BE2C (cell line): ENCODE measurements at regions not wholly inside any gene's neighbourhood (a gene's known extent, or its start where the extent isn't known, plus 50 kb on each side); places are given as distances from the start of the nearest gene placed in this dataset.

ENCODE experiments used
- DNase-seq: peaks from one replicate; pipeline ENCODE4 v3.0.0-alpha.2; 2020
- H3K27me3 ChIP-seq: fragments of 250-450 bp; sonication (Bioruptor Pico); 2 replicates; pipeline ENCODE4 v1.5.1; 2020; ENCODE audit warnings: mild to moderate bottlenecking
- H3K36me3 ChIP-seq: fragments of 250-450 bp; sonication (Bioruptor Pico); 2 replicates; pipeline ENCODE4 v1.5.1; 2020; ENCODE audit warnings: mild to moderate bottlenecking
- H3K4me1 ChIP-seq: fragments of 250-450 bp; sonication (Bioruptor Pico); 2 replicates; pipeline ENCODE4 v1.5.1; 2020
- H3K4me3 ChIP-seq: 2 replicates; pipeline ENCODE4 v1.5.1; 2011; ENCODE audit warnings: low read depth, low read length
- H3K9me3 ChIP-seq: fragments of 250-450 bp; sonication (Bioruptor Pico); 2 replicates; pipeline ENCODE4 v1.5.1; 2020
- CTCF ChIP-seq: IDR thresholded peaks from 2 replicates; pipeline ENCODE4 v1.5.1; 2012; ENCODE audit warnings: mild to moderate bottlenecking, low read depth, low read length

DNA sequence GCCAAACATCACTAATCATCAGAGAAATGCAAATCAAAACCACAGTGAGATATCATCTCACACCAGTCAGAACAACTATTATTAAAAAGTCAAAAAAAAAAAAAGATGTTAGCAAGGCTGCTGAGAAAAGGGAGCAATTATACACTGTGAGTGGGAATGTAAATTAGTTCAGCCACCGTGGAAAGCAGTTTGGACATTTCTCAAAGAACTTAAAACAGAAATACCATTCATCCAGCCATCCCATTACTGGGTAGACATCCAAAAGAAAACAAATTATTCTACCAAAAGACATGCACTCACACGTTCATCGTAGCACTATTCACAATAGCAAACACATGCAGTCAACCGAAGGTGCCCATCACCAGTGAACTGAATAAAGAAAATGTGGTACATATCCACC, 213.9 kb downstream of the TTLL2 start:
- Histone ChIP-seq H3K27me3 (no peaks in the 10 kb centered on the region), H3K4me1 (no peaks in the 10 kb centered on the region), H3K9me3 (no peaks in the 10 kb centered on the region), H3K36me3 (no peaks in the 10 kb centered on the region), H3K4me3 (no peak overlapping the region)
- DNase-seq: no peak
- TF ChIP-seq CTCF: no peak

GRCh38 chr6:167540796-167541195, 215.9 kb downstream of the TTLL2 start:
- Histone ChIP-seq H3K4me3 (no peak overlapping the region), H3K4me1 (no peaks in the 10 kb centered on the region), H3K9me3 (no peaks in the 10 kb centered on the region), H3K36me3 (no peaks in the 10 kb centered on the region), H3K27me3 (no peaks in the 10 kb centered on the region)
- no peak for DNase-seq
- TF ChIP-seq CTCF: no peak

GRCh38 chr6:167541544-167541943, 216.7 kb downstream of the TTLL2 start:
- Histone ChIP-seq H3K9me3 (no peaks in the 10 kb centered on the region), H3K27me3 (no peaks in the 10 kb centered on the region), H3K4me3 (no peak overlapping the region), H3K4me1 (no peaks in the 10 kb centered on the region), H3K36me3 (no peaks in the 10 kb centered on the region)
- no peak for DNase-seq
- TF ChIP-seq CTCF: no peak

- no peak overlapping the region for H3K4me3 ChIP-seq
- no peaks in the 10 kb centered on the region for H3K4me1 ChIP-seq
- TF ChIP-seq CTCF: no peak
- H3K36me3 ChIP-seq: no peaks in the 10 kb centered on the region
- no peak for DNase-seq
- no peaks in the 10 kb centered on the region for H3K27me3 ChIP-seq
- no peaks in the 10 kb centered on the region for H3K9me3 ChIP-seq
Measured at GRCh38 chr6:167543602-167544497, 219.0 kb downstream of the TTLL2 start.

GRCh38 chr6:167546611-167547327, 221.9 kb downstream of the TTLL2 start:
- TF ChIP-seq CTCF: no peak
- H3K4me1 ChIP-seq: no peaks in the 10 kb centered on the region

GRCh38 chr6:167547328-167547692, 222.4 kb downstream of the TTLL2 start:
- no peaks in the 10 kb centered on the region for H3K36me3 ChIP-seq
- H3K9me3 ChIP-seq: no peaks in the 10 kb centered on the region
- no peaks in the 10 kb centered on the region for H3K27me3 ChIP-seq
- DNase-seq: no peak
- H3K4me1 ChIP-seq: no peaks in the 10 kb centered on the region
- no peak overlapping the region for H3K4me3 ChIP-seq
- TF ChIP-seq CTCF: no peak

More at GRCh38 chr6:167546611-167547327, 221.9 kb downstream of the TTLL2 start:
- Histone ChIP-seq H3K36me3 (no peaks in the 10 kb centered on the region), H3K27me3 (no peaks in the 10 kb centered on the region), H3K9me3 (no peaks in the 10 kb centered on the region), H3K4me3 (no peak overlapping the region)
- no peak for DNase-seq
